ENCODE measurements at regions not wholly inside any gene's neighbourhood (a gene's known extent, or its start where the extent isn't known, plus 50 kb on each side); places are given as distances from the start of the nearest gene placed in this dataset.

- Histone ChIP-seq H3K27ac (replicated peaks) (no peak overlapping the region), H3K4me3 (replicated peaks; ENCODE audit: insufficient read depth, low read length) (no peak overlapping the region), H3K27me3 (ENCODE audit: insufficient read depth, poor library complexity, severe bottlenecking) (no peaks in the 10 kb centered on the region)
- DNase-seq (ENCODE audit: low read depth in 1 of 2, low spot score in 1 of 2): no peak
- no peak for TF ChIP-seq CTCF (IDR thresholded peaks at IDR 0.05; ENCODE audit: insufficient read depth, low read length)
Observed at GRCh38 chr4:125725957-125726525, 411.3 kb downstream of the FAT4 start.

GRCh38 chr4:125727931-125728330, 413.2 kb downstream of the FAT4 start:
- TF ChIP-seq CTCF (IDR thresholded peaks at IDR 0.05; ENCODE audit: insufficient read depth, low read length) (no peak), SPI1 (IDR thresholded peaks at IDR 0.05; ENCODE audit: borderline replicate concordance, low read depth) (no peak), GABPA (IDR thresholded peaks at IDR 0.05; ENCODE audit: low read depth) (no peak), REST (IDR thresholded peaks at IDR 0.05; ENCODE audit: insufficient replicate concordance, low read depth) (no peak), POLR2AphosphoS5 (IDR thresholded peaks at IDR 0.05; ENCODE audit: low read depth) (no peak)
- H3K4me3 ChIP-seq (replicated peaks; ENCODE audit: insufficient read depth, low read length): no peak overlapping the region
- H3K27ac ChIP-seq (replicated peaks): no peak overlapping the region
- no peak for DNase-seq (ENCODE audit: low read depth in 1 of 2, low spot score in 1 of 2)
- no peaks in the 10 kb centered on the region for H3K27me3 ChIP-seq (ENCODE audit: insufficient read depth, poor library complexity, severe bottlenecking)

GRCh38 chr4:125728568-125728967, 413.8 kb downstream of the FAT4 start:
- H3K4me3 ChIP-seq (replicated peaks; ENCODE audit: insufficient read depth, low read length): no peak overlapping the region
- TF ChIP-seq GABPA (IDR thresholded peaks at IDR 0.05; ENCODE audit: low read depth) (no peak), SPI1 (IDR thresholded peaks at IDR 0.05; ENCODE audit: borderline replicate concordance, low read depth) (no peak), POLR2AphosphoS5 (IDR thresholded peaks at IDR 0.05; ENCODE audit: low read depth) (no peak), CTCF (IDR thresholded peaks at IDR 0.05; ENCODE audit: insufficient read depth, low read length) (no peak), REST (IDR thresholded peaks at IDR 0.05; ENCODE audit: insufficient replicate concordance, low read depth) (no peak)
- no peak for DNase-seq (ENCODE audit: low read depth in 1 of 2, low spot score in 1 of 2)
- H3K27me3 ChIP-seq (ENCODE audit: insufficient read depth, poor library complexity, severe bottlenecking): no peaks in the 10 kb centered on the region
- H3K27ac ChIP-seq (replicated peaks): no peak overlapping the region

GRCh38 chr4:125729171-125729570, 414.4 kb downstream of the FAT4 start:
- no peak overlapping the region for H3K27ac ChIP-seq (replicated peaks)

More at GRCh38 chr4:125729171-125729570, 414.4 kb downstream of the FAT4 start:
- Histone ChIP-seq H3K27me3 (ENCODE audit: insufficient read depth, poor library complexity, severe bottlenecking) (no peaks in the 10 kb centered on the region), H3K4me3 (replicated peaks; ENCODE audit: insufficient read depth, low read length) (no peak overlapping the region)
- no peak for TF ChIP-seq CTCF (IDR thresholded peaks at IDR 0.05; ENCODE audit: insufficient read depth, low read length)
- no peak for TF ChIP-seq POLR2AphosphoS5 (IDR thresholded peaks at IDR 0.05; ENCODE audit: low read depth)
- no peak for TF ChIP-seq SPI1 (IDR thresholded peaks at IDR 0.05; ENCODE audit: borderline replicate concordance, low read depth)
- no peak for TF ChIP-seq GABPA (IDR thresholded peaks at IDR 0.05; ENCODE audit: low read depth)
- TF ChIP-seq REST (IDR thresholded peaks at IDR 0.05; ENCODE audit: insufficient replicate concordance, low read depth): no peak
- DNase-seq (ENCODE audit: low read depth in 1 of 2, low spot score in 1 of 2): no peak

Data from HL-60 (cell line).